Endothelial cell of umbilical vein (primary cell): ENCODE measurements at regions not wholly inside any gene's neighbourhood (a gene's known extent, or its start where the extent isn't known, plus 50 kb on each side); places are given as distances from the start of the nearest gene placed in this dataset.

Experiments used
- BruUV-seq: library from RNA; stranded (reverse); fragments of 400-500 nt; replicated peaks from 2 replicates; lab custom pipeline; 2021; lab: Mats Ljungman, UMichigan
- CTCF ChIA-PET: fragments of 300-600, 350-600 bp; sonication (Branson Sonifier 250); formaldehyde crosslinking; loops from one replicate; lab custom pipeline; 2021; ENCODE audit warnings: antibody characterized with exemption, inconsistent platforms; lab: Charles Lee
- POLR2A ChIA-PET: fragments of 300-600, 350-600 bp; sonication (Branson Sonifier 250); formaldehyde crosslinking; loops from one replicate; lab custom pipeline; 2021; ENCODE audit warnings: antibody characterized with exemption, inconsistent platforms; lab: Charles Lee
- DNase-seq: peaks from one replicate; pipeline ENCODE4 v3.0.0-alpha.2; 2011; ENCODE audit warnings: low read depth, low spot score
- FAIRE-seq: peaks from 2 replicates; lab custom pipeline; 2011; peaks lifted over from hg19 to GRCh38; lab: Jason Lieb, UNC
- H2AFZ ChIP-seq: 2 replicates; pipeline ENCODE4 v1.6.0; 2012; ENCODE audit warnings: low read depth, low read length, control low read depth, inconsistent platforms
- H3K27ac ChIP-seq: 2 replicates; pipeline ENCODE4 v1.5.1; 2011; ENCODE audit warnings: low read depth, mild to moderate bottlenecking, control low read depth, low read length, moderate library complexity; ENCODE audit not compliant: insufficient read depth
- H3K27me3 ChIP-seq, 2 experiments: 2 replicates each; pipeline versions ENCODE4 v1.6.0 to v1.6.1; 2011; ENCODE audit warnings: low read length in 2 of 2, mixed read lengths in 1 of 2; ENCODE audit not compliant: control insufficient read depth in 2 of 2, insufficient read depth in 2 of 2
- H3K36me3 ChIP-seq, 2 experiments: 2 replicates in 1 of 2; 3 replicates in 1 of 2; pipeline ENCODE4 v1.5.1; 2011; ENCODE audit warnings: low read length in 2 of 2, mild to moderate bottlenecking in 1 of 2, moderate library complexity in 1 of 2; ENCODE audit not compliant: control insufficient read depth in 2 of 2, insufficient read depth in 2 of 2; ENCODE audit errors: extremely low read depth in 1 of 2
- H3K4me1 ChIP-seq: 3 replicates; pipeline ENCODE4 v1.5.1; 2011; ENCODE audit warnings: mild to moderate bottlenecking, low read length; ENCODE audit not compliant: control insufficient read depth, insufficient read depth; ENCODE audit errors: extremely low read depth
- H3K4me2 ChIP-seq: 2 replicates; pipeline ENCODE4 v1.6.1; 2011; ENCODE audit warnings: low read length, control low read depth, mixed read lengths; ENCODE audit not compliant: insufficient read depth
- H3K4me3 ChIP-seq, 3 experiments: fragments of 200-600 bp in 1 of 3; sonication (generic), shearing (Covaris generic) in 1 of 3; replicated peaks in 1 of 3; 2 replicates each; pipeline ENCODE4 v1.5.1; 2011 to 2016; ENCODE audit warnings: control low read depth in 3 of 3, low read length in 3 of 3, mild to moderate bottlenecking in 2 of 3, inconsistent platforms in 1 of 3, low read depth in 1 of 3, moderate library complexity in 1 of 3; ENCODE audit not compliant: insufficient read depth in 1 of 3
- H3K79me2 ChIP-seq: 2 replicates; pipeline ENCODE4 v1.6.0; 2012; ENCODE audit warnings: low read length, inconsistent platforms; ENCODE audit not compliant: control insufficient read depth, insufficient read depth
- H3K9ac ChIP-seq: replicated peaks from 2 replicates; pipeline ENCODE3; 2011; ENCODE audit warnings: low read length, control low read depth; ENCODE audit not compliant: insufficient read depth; ENCODE audit errors: extremely low read depth
- H3K9me1 ChIP-seq: replicated peaks from 3 replicates; pipeline ENCODE4 v1.6.0; 2011; ENCODE audit warnings: mild to moderate bottlenecking, low read length; ENCODE audit not compliant: control insufficient read depth, insufficient read depth; ENCODE audit errors: extremely low read depth
- H3K9me3 ChIP-seq: replicated peaks from 2 replicates; pipeline ENCODE4 v1.5.1; 2012; ENCODE audit warnings: low read length, inconsistent platforms; ENCODE audit not compliant: control insufficient read depth, insufficient read depth
- H4K20me1 ChIP-seq: replicated peaks from 2 replicates; pipeline ENCODE3; 2011; ENCODE audit warnings: mild to moderate bottlenecking, low read length; ENCODE audit not compliant: control insufficient read depth, insufficient read depth; ENCODE audit errors: extremely low read depth
- EZH2 ChIP-seq: IDR thresholded peaks from 2 replicates; pipeline ENCODE4 v1.6.1; 2012; ENCODE audit warnings: borderline replicate concordance, low read depth, mild to moderate bottlenecking, moderate library complexity, low read length, inconsistent platforms; ENCODE audit not compliant: severe bottlenecking
- FOS ChIP-seq: IDR thresholded peaks from 2 replicates; pipeline ENCODE4 v1.6.1; 2011; ENCODE audit warnings: mild to moderate bottlenecking, low read length, moderate library complexity, borderline replicate concordance; ENCODE audit not compliant: insufficient read depth
- GATA2 ChIP-seq: IDR thresholded peaks from 2 replicates; pipeline ENCODE4 v1.7.0; 2011; ENCODE audit warnings: low read depth, mild to moderate bottlenecking, moderate library complexity, mixed read lengths, low read length; ENCODE audit not compliant: insufficient read length, insufficient read depth
- JUN ChIP-seq: IDR thresholded peaks from 2 replicates; pipeline ENCODE4 v1.6.1; 2011; ENCODE audit warnings: borderline replicate concordance, low read depth; ENCODE audit not compliant: insufficient read length, insufficient read depth
- MYC ChIP-seq: IDR thresholded peaks from one replicate; pipeline ENCODE4 v1.6.1; 2011; ENCODE audit warnings: mild to moderate bottlenecking, low read depth, low read length
- POLR2A ChIP-seq: IDR thresholded peaks from 2 replicates; pipeline ENCODE4 v1.6.1; 2012; ENCODE audit warnings: low read depth, mild to moderate bottlenecking, control low read depth, low read length
- POLR2AphosphoS5 ChIP-seq: IDR thresholded peaks from 2 replicates; pipeline ENCODE4 v1.6.1; 2012; ENCODE audit warnings: low read depth, mild to moderate bottlenecking, control low read depth, low read length, moderate library complexity; ENCODE audit not compliant: insufficient read depth
- dilution Hi-C: fragments of 300-500 bp; cut with MboI; formaldehyde crosslinking; loops from one replicate; pipeline ENCODE4 v1.15.0; 2019; ENCODE audit warnings: low sequenced_read_pairs; ENCODE audit not compliant: extremely low pct_ligation_motif_present
- intact Hi-C: fragments of 100-400 bp; cut with micrococcal nuclease; formaldehyde crosslinking; loops from one replicate; pipeline ENCODE4 v1.10.0; 2022
- TF ChIP-seq, protein P1 (sequence below): IDR thresholded peaks from 2 replicates; pipeline ENCODE4 v1.6.1; 2011; ENCODE audit not compliant: insufficient read depth, insufficient read length
- TF ChIP-seq, protein P2 (sequence below), 2 donors: IDR thresholded peaks; 1 replicate in 1 of 2; 2 replicates in 1 of 2; pipeline ENCODE4 v1.5.1; 2011; ENCODE audit warnings: low read length in 2 of 2, mild to moderate bottlenecking in 2 of 2, moderate library complexity in 2 of 2, control low read depth in 1 of 2, inconsistent platforms in 1 of 2, low read depth in 1 of 2; ENCODE audit not compliant: insufficient read depth in 1 of 2; ENCODE audit errors: extremely low read depth in 1 of 2

- intact Hi-C loops: no loop called here
- CTCF ChIA-PET: no interaction called here
- no peak for TF ChIP-seq GATA2
- no peak for TF ChIP-seq FOS
- no peak for TF ChIP-seq JUN
- no peak for TF ChIP-seq MYC
- no peak for TF ChIP-seq EZH2
- TF ChIP-seq, protein P1, sequence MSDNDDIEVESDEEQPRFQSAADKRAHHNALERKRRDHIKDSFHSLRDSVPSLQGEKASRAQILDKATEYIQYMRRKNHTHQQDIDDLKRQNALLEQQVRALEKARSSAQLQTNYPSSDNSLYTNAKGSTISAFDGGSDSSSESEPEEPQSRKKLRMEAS: no peak
- TF ChIP-seq, protein P2, sequence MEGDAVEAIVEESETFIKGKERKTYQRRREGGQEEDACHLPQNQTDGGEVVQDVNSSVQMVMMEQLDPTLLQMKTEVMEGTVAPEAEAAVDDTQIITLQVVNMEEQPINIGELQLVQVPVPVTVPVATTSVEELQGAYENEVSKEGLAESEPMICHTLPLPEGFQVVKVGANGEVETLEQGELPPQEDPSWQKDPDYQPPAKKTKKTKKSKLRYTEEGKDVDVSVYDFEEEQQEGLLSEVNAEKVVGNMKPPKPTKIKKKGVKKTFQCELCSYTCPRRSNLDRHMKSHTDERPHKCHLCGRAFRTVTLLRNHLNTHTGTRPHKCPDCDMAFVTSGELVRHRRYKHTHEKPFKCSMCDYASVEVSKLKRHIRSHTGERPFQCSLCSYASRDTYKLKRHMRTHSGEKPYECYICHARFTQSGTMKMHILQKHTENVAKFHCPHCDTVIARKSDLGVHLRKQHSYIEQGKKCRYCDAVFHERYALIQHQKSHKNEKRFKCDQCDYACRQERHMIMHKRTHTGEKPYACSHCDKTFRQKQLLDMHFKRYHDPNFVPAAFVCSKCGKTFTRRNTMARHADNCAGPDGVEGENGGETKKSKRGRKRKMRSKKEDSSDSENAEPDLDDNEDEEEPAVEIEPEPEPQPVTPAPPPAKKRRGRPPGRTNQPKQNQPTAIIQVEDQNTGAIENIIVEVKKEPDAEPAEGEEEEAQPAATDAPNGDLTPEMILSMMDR (IDR thresholded peaks at IDR 0.05; ENCODE audit: extremely low read depth in 1 of 2, insufficient read depth in 1 of 2, low read depth in 1 of 2, low read length in 2 of 2): no peak
- TF ChIP-seq POLR2AphosphoS5: no peak
- TF ChIP-seq POLR2A: no peak
- Histone ChIP-seq H3K27ac (no peak overlapping the region), H3K9ac (no peak overlapping the region), H4K20me1 (no peaks in the 10 kb centered on the region), H3K27me3 (no peaks in the 10 kb centered on the region), H3K4me3 (no peak overlapping the region), H3K36me3 (no peaks in the 10 kb centered on the region), H3K4me1 (no peaks in the 10 kb centered on the region), H3K9me1 (no peaks in the 10 kb centered on the region), H3K4me2 (no peak overlapping the region), H3K9me3 (no peaks in the 10 kb centered on the region), H3K79me2 (no peaks in the 10 kb centered on the region), H2AFZ (no peak overlapping the region)
- DNase-seq (no peak), FAIRE-seq (no peak)
- POLR2A ChIA-PET: no interaction called here
- dilution Hi-C loops: no loop called here
- BruUV-seq: no TSS peak
Measured at GRCh38 chr10:56139405-56139804, 221.7 kb downstream of the ZWINT start.
